Thymus (tissue), 11 donors: ENCODE measurements at regions not wholly inside any gene's neighbourhood (a gene's known extent, or its start where the extent isn't known, plus 50 kb on each side); places are given as distances from the start of the nearest gene placed in this dataset.
"Not testable (repeated sequence)": the region's sequence is repeated elsewhere in the genome, so short reads cannot be mapped to it uniquely, and the experiment has no call there.

Experiments
- DNase-seq, 9 donors: peaks; one replicate each; pipeline ENCODE4 v3.0.0-alpha.2; 2013; ENCODE audit warnings: low spot score in 9 of 9, low read depth in 6 of 9, missing footprints in 1 of 9
- H3K27ac ChIP-seq, 2 donors: one replicate each; pipeline ENCODE4 v1.5.1; 2013; ENCODE audit warnings: control low read depth in 1 of 2, low read depth in 1 of 2, low read length in 1 of 2, mild to moderate bottlenecking in 1 of 2, moderate library complexity in 1 of 2
- H3K27me3 ChIP-seq, 2 donors: one replicate each; pipeline ENCODE4 v1.5.1; 2013; ENCODE audit warnings: low read length in 1 of 2; ENCODE audit not compliant: control insufficient read depth in 2 of 2, insufficient read depth in 1 of 2
- H3K36me3 ChIP-seq, 2 donors: one replicate each; pipeline ENCODE4 v1.5.1; 2013; ENCODE audit warnings: low read length in 1 of 2, mild to moderate bottlenecking in 1 of 2, moderate library complexity in 1 of 2; ENCODE audit not compliant: control insufficient read depth in 2 of 2, insufficient read depth in 2 of 2
- H3K4me1 ChIP-seq, 2 donors: one replicate each; pipeline ENCODE4 v1.5.1; 2013; ENCODE audit warnings: low read length in 2 of 2; ENCODE audit not compliant: control insufficient read depth in 2 of 2, insufficient read depth in 2 of 2
- H3K4me3 ChIP-seq, 2 donors: one replicate each; pipeline ENCODE4 v1.5.1; 2013; ENCODE audit warnings: low read length in 2 of 2, control low read depth in 1 of 2, mild to moderate bottlenecking in 1 of 2
- H3K9me3 ChIP-seq, 2 donors: one replicate each; pipeline ENCODE4 v1.5.1; 2013; ENCODE audit warnings: low read length in 1 of 2, mild to moderate bottlenecking in 1 of 2; ENCODE audit not compliant: control insufficient read depth in 2 of 2, insufficient read depth in 1 of 2
- WGBS: extraction: QIAGEN DNeasy Blood & Tissue Kit; methylation state at CpG from one replicate; pipeline ENCODE4 v1.1.7; 2013; 5-methylcytosine and 5-hydroxymethylcytosine counted together
- donor health status: healthy.

DNA sequence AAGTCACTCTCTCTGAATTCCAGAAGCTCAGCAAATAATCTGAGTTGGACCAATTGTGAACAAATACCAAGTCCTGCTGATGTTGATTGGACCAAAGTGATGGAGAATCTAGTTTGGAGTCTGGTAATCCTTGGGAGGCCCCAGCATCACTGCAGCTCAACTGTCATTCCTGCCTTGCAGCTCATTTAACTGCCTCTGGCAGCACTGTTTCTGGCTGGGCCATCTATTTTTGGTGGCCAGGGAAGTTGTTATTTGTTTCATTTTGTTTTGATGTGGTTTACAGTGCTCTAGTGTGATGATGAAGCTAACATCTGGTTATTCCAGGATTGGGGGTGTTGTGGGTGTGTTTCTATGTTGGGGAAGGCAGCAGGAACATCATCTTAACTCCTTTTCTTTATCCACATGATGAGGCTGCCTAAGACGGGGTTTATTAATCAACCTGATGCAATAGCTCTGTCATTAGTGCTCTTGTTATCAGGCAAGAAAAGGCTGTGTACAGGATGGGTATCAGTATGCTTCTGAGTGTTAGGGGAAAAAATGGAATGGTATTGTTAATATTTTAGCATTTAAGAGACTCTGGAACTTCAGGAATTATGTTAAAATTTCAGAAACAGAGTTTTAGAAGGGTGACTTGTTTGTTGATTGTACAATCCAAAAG lies 91.7 kb upstream of the SEC22B start:
- WGBS = no CpG with 5 or more reads among the region's 1 CpG
- H3K4me3 ChIP-seq, H3K9me3 ChIP-seq, H3K27me3 ChIP-seq, H3K4me1 ChIP-seq, H3K36me3 ChIP-seq, DNase-seq, H3K27ac ChIP-seq: not testable (repeated sequence)

DNA sequence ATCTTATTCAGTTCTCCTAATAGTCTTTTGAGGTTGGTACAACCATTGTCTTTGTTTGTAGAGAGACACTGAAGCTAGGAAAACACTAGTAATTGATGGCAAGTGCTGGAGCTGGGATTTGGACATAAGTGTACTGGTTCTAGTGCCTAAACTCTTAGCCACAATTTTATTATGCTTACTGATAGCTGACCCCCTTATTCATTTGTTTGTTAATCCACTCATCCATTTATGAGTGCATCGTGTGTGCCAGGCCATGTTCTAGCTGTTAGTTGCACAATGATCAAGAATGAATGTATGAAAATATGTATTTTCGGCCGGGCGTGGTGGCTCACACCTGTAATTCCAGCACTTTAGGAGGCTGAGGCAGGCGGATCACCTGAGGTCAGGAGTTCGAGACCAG lies 88.2 kb upstream of the SEC22B start:
- not testable (repeated sequence) for H3K27me3 ChIP-seq, H3K4me3 ChIP-seq, DNase-seq, H3K4me1 ChIP-seq, H3K36me3 ChIP-seq, H3K9me3 ChIP-seq, H3K27ac ChIP-seq
- 100% methylated on average over 4 of the region's 6 CpGs for WGBS

GRCh38 chr1:120262791-120263751 lies 86.8 kb upstream of the SEC22B start:
- H3K9me3 ChIP-seq, H3K4me1 ChIP-seq, H3K4me3 ChIP-seq, H3K27ac ChIP-seq, H3K36me3 ChIP-seq, DNase-seq, H3K27me3 ChIP-seq: not testable (repeated sequence)
- WGBS = no CpG with 5 or more reads among the region's 4 CpGs

GRCh38 chr1:120257778-120258105 lies 81.4 kb upstream of the SEC22B start:
- not testable (repeated sequence) for H3K36me3 ChIP-seq, H3K27ac ChIP-seq, H3K27me3 ChIP-seq, H3K9me3 ChIP-seq, H3K4me1 ChIP-seq, H3K4me3 ChIP-seq, DNase-seq
- 8% methylated on average over 2 of the region's 2 CpGs for WGBS

- H3K36me3 ChIP-seq, H3K27me3 ChIP-seq, H3K9me3 ChIP-seq, H3K4me3 ChIP-seq, H3K27ac ChIP-seq, H3K4me1 ChIP-seq, DNase-seq: not testable (repeated sequence)
- no CpG with 5 or more reads among the region's 6 CpGs for WGBS
These were observed 80.9 kb upstream of the SEC22B start for GRCh38 chr1:120257064-120257777.

- H3K36me3 ChIP-seq, H3K4me3 ChIP-seq, H3K4me1 ChIP-seq, H3K9me3 ChIP-seq, H3K27ac ChIP-seq, H3K27me3 ChIP-seq, DNase-seq: not testable (repeated sequence)
- WGBS = no CpG with 5 or more reads among the region's 2 CpGs
These were observed 74.4 kb upstream of the SEC22B start for GRCh38 chr1:120250756-120251155.

- no CpG with 5 or more reads among the region's 7 CpGs for WGBS
- H3K9me3 ChIP-seq = not testable (repeated sequence)
These were observed 72.6 kb upstream of the SEC22B start for GRCh38 chr1:120248726-120249427.

GRCh38 chr1:120248203-120248602 lies 71.9 kb upstream of the SEC22B start:
- no CpG with 5 or more reads among the region's 2 CpGs for WGBS
- not testable (repeated sequence) for H3K36me3 ChIP-seq, H3K9me3 ChIP-seq, H3K27ac ChIP-seq, DNase-seq, H3K4me1 ChIP-seq, H3K4me3 ChIP-seq, H3K27me3 ChIP-seq

More at GRCh38 chr1:120248726-120249427, 72.6 kb upstream of the SEC22B start:
- not testable (repeated sequence) for H3K4me1 ChIP-seq, H3K27me3 ChIP-seq, DNase-seq, H3K36me3 ChIP-seq, H3K27ac ChIP-seq, H3K4me3 ChIP-seq

DNA sequence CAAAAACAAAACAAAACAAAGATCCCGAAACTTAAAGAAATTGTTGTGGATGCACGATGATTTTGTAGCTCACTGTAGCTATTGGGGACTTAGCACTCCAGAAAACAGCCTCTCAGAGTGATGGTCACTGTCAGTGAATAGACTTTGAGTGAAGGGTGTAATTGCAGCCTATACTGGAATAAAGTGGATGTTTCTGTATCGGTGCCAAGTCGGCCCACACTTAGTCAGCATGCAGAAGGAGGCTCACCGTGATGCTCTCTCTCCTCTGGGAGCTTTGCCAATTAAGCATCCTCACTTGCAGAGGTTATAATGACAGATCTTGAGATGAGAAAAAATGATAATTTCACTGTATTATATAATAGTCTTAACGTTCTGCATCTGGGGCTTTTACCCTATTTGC lies 67.5 kb upstream of the SEC22B start:
- not testable (repeated sequence) for DNase-seq, H3K4me1 ChIP-seq, H3K4me3 ChIP-seq, H3K27ac ChIP-seq, H3K36me3 ChIP-seq, H3K9me3 ChIP-seq, H3K27me3 ChIP-seq
- no CpG with 5 or more reads among the region's 6 CpGs for whole genome bisulfite sequencing
